ENCODE measurements at regions not wholly inside any gene's neighbourhood (a gene's known extent, or its start where the extent isn't known, plus 50 kb on each side); places are given as distances from the start of the nearest gene placed in this dataset.

- DNase-seq = no peak
Observed at GRCh38 chr13:111895896-111896821, 170.8 kb upstream of the SOX1 start.

DNA sequence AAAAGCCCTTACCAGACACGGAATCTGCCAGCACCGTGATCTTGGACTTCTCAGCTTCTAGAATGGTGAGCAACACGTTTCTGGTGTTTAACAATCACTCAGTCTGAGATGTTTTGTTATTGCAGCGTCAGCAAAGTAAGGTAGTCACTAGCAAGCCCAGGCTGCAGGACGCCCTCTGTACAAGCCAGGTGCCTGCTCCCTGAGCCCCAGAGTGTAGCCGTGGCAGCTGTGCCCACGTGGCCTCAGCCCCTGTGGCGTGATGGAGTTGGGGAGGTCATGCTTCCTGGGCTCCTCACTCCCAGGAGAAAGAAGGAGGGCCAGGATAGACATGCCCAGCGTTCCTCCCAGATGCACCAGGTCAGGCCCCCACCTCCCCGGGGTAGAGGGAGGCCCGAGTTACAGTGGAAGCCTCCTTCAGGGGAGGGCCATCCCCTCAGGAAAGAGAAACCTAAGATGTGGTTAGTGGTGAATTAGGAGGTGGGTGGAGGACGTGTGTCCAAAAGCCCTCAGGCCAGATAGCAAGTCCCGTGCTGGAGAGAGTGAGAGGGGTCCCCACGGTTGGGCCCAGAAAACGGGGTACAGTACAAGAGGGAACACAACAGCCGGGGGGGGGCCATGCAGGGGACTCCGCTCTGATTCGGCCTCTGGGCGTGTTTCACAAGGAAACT, 169.6 kb upstream of the SOX1 start:
- no peak for DNase-seq

GRCh38 chr13:111897846-111898215, 169.1 kb upstream of the SOX1 start:
- DNase-seq = no peak

GRCh38 chr13:111898956-111899713, 167.8 kb upstream of the SOX1 start:
- DNase-seq = no peak

DNA sequence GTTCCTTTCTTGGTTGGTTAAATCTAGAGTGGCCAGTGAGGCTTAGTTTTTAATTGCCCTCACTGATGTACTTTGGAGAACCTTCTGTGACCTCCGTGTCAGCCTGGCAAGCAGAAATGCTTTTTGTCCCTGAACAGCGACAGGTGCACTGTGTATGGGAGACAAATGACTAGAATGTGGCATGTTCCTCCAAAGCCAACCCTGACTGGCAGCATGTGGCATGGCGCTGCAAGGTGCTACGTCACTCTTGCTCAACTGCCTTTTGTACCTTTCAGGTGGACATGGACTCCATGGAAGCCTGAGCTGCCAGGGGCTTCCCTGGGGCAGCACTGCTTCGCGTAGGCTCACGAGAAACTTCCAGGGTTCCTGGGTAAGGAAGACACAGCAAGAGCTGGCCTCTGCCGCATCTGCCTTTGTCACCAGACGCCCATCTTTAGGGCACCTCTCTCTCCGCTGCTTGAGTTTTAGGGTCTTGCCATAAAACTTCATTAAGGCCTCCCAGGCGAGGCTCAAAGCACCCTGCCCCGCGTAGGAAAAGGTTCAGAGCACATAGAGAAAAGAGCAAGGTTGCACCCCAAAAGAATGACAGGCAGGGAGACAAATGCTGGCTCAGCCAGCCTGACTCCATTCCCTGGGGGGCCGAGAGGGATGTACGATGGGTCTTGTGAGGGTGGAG, 167.1 kb upstream of the SOX1 start:
- DNase-seq = peak in 1 of 3 experiments; percentile 29

GRCh38 chr13:111900390-111901131, 166.4 kb upstream of the SOX1 start:
- no peak for DNase-seq

DNA sequence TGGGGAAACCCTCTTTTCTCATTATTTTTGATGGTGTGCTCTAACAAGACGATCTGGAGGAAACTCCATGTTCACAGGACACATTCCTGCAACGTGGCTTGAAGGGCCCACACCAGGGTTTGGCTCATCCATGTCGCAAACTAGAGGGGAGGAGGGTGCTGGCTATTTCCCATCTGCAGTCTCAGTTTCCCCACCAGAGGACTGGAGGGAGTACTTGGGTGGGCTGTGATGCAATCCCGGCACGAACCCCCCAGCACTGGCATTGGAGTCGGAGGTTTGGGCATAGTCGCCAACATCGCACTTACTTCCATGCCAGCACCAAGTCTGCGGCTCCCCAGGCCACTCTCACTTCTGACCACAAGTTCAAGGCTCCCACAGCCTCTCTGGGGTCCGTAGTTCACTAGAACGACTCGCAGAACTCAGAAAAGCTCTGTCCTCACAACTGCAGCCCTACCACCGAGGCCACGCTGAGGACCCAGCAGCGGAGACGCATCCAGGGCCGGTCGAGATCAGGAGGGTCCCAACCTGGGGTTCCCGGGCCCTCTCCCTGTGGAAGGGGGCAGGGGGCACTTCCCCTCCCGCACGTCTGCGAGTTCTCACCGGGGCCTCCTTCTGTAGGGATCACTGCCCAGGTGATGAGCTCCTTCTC, 165.6 kb upstream of the SOX1 start:
- DNase-seq = no peak

GRCh38 chr13:111902726-111903125, 164.2 kb upstream of the SOX1 start:
- DNase-seq = no peak

- DNase-seq = no peak
Observed at GRCh38 chr13:111903143-111903542, 163.8 kb upstream of the SOX1 start.

DNA sequence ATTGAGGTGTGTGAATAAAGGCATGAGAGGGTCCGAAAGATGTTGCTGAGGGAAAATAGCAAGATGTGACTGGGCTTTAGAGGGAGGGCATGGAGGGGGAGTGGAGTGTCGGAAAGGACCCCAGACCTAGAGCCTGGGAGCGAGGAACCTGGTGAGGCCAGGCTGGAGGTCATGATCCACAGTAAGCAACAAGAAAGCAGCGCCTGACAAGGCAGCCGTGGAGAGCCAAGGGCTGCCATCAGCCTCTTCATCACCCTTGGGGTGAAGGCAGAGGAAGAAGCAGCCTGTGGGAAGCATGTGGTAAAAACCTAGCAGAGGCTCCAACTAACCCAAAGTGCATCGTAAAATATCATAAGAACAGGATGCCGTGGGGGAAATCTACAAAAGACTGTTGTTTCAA, 162.8 kb upstream of the SOX1 start:
- no peak for DNase-seq

DNA sequence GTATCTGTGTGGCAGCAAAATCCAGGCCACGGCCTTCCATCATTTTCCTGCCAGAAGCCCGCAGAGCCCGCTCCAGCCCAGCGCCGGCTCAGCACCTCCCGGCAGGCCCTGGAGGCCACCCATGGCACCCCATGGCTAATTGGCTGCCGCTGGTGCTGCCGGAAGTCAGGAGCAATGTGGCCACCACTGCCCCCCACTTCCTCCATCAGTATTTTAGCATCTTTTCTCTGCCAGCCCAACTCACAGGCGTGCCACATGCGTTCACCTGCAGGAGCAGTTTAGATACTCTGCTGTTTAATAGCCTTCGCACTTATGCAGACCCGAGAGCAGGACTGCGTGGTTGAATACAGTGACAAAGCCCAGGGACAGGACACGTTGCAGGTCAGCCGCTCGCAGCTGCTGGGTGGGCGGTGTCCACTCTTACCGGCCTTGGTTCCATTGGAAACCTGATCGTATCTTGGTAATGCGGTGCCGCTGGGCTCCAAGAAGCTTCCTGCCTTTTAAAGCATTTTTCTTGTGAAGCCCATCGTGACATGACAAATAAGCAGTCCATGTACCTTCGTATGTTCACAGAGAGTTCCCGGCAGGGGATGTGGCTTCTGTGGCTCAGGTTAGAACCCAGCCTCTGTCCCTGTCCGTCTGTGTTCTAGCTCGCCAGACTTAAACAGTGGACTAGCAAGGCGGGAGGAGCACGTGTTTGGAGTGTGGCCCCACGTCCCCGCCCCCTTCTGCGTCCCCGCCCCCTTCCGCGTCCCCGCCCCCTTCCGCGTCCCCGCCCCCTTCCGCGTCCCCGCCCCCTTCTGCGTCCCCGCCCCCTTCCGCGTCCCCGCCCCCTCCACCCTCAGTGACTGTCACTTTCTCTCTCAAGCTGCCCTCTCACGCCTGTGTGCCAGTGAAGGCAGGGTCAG, 162.0 kb upstream of the SOX1 start:
- DNase-seq = peak; percentile 56 to 93 (median 91)

- no peak for DNase-seq
Observed at GRCh38 chr13:111905609-111905945, 161.4 kb upstream of the SOX1 start.

GRCh38 chr13:111906306-111906705, 160.6 kb upstream of the SOX1 start:
- no peak for DNase-seq

GRCh38 chr13:111906816-111907215, 160.1 kb upstream of the SOX1 start:
- no peak for DNase-seq

DNA sequence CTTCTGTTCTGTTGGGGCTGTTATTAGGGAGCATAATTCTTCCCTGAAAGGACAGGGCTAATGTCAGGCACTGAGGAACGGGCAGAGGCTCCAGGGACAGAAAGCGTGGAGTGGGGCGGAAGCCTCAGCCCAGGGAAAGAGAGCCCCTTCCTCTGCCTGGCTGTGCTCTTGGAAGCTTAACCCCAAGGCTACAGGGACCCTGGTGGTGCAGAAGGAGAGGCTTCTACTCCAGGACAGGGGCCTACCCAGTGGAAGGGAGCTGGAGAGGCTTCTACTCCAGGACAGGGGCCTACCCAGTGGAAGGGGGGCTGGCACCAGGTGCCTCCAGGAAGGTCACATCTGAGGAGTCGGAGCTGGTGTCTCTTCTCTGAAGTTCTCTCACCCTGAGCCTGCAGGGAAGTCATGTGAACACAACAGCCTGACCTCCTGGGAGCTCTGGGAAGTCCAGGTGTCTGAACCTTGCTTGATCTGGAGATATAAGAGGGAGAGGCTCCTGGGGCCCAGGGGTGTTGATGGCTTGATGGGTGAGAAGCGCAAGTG, 159.5 kb upstream of the SOX1 start:
- DNase-seq = no peak

DNA sequence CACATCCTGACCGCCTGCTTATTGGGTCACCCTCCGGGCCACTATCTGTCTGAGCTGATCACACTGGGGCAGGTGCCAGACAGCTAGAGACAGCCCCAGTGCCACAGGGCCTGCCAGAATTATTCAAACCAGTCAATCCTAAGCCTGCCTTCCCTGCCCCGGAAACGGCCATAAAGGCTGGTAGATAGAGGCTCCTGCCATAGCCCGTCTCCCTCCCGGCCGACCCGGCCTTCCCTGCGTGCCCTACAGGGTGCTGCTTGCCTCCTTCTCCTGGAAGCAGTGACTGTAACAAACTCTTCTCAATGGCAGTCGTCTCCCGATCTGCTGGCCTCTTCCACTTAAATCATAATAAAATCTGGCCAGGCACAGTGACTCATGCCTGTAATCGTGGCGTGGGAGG, 158.6 kb upstream of the SOX1 start:
- DNase-seq = no peak

DNA sequence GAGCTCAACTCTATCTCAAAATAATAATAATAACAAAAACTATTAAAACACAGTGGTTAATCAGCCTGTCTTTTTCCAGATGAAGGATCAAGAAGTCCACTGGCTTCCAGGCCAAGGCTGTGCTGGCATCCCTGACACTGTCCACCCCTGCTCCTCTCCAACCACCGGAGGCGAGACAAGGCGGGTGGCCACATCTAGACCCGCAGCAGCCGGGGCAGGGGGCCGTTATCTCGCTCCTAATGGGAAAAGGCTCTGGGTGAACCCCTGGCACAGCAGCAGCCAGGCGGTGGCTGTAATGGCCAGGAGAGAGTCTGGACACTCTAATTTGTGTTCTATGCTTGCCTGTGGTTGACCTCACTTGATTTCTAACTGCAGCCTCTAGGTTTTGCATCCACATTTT, 158.0 kb upstream of the SOX1 start:
- DNase-seq = no peak

DNA sequence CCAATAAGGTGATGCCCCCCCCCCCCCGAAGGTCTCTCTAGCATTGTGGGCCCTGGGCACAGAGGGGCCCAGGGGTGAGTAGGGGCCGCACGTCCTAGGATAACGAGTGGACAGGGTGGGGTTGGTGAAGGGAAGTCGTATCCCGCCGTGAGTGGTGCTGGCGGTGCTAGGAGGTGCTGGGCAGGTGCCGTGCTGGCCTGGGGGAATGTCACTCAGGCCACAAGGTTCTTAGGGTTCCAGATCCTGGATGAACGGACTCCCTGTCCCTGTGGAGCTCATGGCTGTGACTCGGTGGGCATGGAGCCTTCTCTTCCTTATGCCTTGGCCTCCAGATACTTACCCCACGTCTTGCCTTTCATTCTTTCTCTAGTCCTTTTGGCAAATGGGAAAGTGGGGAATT, 157.4 kb upstream of the SOX1 start:
- DNase-seq = no peak

DNA sequence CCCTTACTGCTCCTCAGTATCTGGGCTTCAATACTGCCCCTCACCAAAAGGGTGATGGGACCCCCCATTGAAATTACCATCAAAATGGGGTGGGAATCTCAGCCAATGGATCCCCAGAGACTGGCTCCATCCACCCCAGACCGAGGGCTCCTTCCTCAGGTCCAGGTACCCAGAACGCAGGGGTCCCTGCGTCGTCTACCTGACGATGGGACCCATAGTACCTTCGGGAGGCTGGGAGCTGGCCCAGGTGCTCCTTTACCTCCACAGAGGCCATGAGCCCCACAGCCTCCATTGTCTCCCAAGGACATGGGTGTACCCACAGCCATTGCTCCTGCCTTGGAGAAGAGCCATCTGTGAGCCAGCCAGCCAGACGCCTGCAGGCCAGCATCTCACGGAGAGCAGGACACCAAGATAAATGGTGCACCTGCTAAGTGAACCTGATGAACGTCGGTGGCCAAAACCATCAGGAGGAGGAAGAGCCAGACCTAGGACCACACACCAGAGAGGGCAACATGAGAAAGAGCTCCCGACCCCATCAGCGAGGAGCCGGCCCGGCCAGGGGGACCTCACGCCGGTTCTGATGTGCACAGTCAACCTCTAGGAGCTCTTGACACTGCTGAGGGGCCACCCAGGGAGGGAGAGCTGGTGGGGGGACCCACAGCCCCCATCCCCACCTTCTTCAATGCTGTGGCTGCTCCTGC, 156.8 kb upstream of the SOX1 start:
- no peak for DNase-seq

Measured in NCI-H1417 (cell line).